ENCODE measurements at regions not wholly inside any gene's neighbourhood (a gene's known extent, or its start where the extent isn't known, plus 50 kb on each side); places are given as distances from the start of the nearest gene placed in this dataset.
"Not testable (repeated sequence)": the region's sequence is repeated elsewhere in the genome, so short reads cannot be mapped to it uniquely, and the experiment has no call there.

- no peak for DNase-seq
Measured at GRCh38 chr2:241984658-241985057, 115.1 kb downstream of the RTP5 start.

GRCh38 chr2:241985161-241985985 lies 115.8 kb downstream of the RTP5 start:
- peak; percentile 43 for DNase-seq

GRCh38 chr2:241985986-241986329 lies 116.4 kb downstream of the RTP5 start:
- DNase-seq: no peak

GRCh38 chr2:241986836-241987641 lies 117.5 kb downstream of the RTP5 start:
- DNase-seq: no peak

- no peak for DNase-seq
Measured at GRCh38 chr2:241987726-241988125, 118.2 kb downstream of the RTP5 start.

- DNase-seq: no peak
Measured at GRCh38 chr2:241988146-241988545, 118.6 kb downstream of the RTP5 start.

GRCh38 chr2:241989074-241989473 lies 119.5 kb downstream of the RTP5 start:
- no peak for DNase-seq

- DNase-seq: no peak
Measured at GRCh38 chr2:241990466-241990865, 120.9 kb downstream of the RTP5 start.

- no peak for DNase-seq
Measured at GRCh38 chr2:241991299-241991698, 121.8 kb downstream of the RTP5 start.

- DNase-seq: no peak
Measured at GRCh38 chr2:241992753-241993152, 123.2 kb downstream of the RTP5 start.

- DNase-seq: no peak
Measured at GRCh38 chr2:241993386-241994005, 124.0 kb downstream of the RTP5 start.

GRCh38 chr2:241994086-241994485 lies 124.6 kb downstream of the RTP5 start:
- no peak for DNase-seq

- DNase-seq: no peak
Measured at GRCh38 chr2:241994556-241995213, 125.2 kb downstream of the RTP5 start.

- DNase-seq: no peak
Measured at GRCh38 chr2:241996100-241996499, 126.6 kb downstream of the RTP5 start.

GRCh38 chr2:241997017-241997416 lies 127.5 kb downstream of the RTP5 start:
- no peak for DNase-seq

GRCh38 chr2:241999184-241999583 lies 129.7 kb downstream of the RTP5 start:
- no peak for DNase-seq

- no peak for DNase-seq
Measured at GRCh38 chr2:242001853-242002252, 132.3 kb downstream of the RTP5 start.

- no peak for DNase-seq
Measured at GRCh38 chr2:242002944-242003343, 133.4 kb downstream of the RTP5 start.

GRCh38 chr2:242004223-242004901 lies 134.8 kb downstream of the RTP5 start:
- no peak for DNase-seq

GRCh38 chr2:242004902-242005230 lies 135.3 kb downstream of the RTP5 start:
- no peak for DNase-seq

- DNase-seq: not testable (repeated sequence)
Measured at GRCh38 chr2:242006091-242006634, 136.6 kb downstream of the RTP5 start.

- DNase-seq: not testable (repeated sequence)
Measured at GRCh38 chr2:242008908-242009307, 139.4 kb downstream of the RTP5 start.

All from activated T-cell treated with anti-CD3 and anti-CD28 coated beads for 4 hours (primary cell).